Adrenal gland (tissue), 5 donors: ENCODE measurements at regions not wholly inside any gene's neighbourhood (a gene's known extent, or its start where the extent isn't known, plus 50 kb on each side); places are given as distances from the start of the nearest gene placed in this dataset.

ENCODE experiments used
- CTCF ChIP-seq, 6 experiments: fragments of 450-650 bp in 4 of 6; fragments of 200-600 bp in 2 of 6; sonication (generic) in 1 of 6; IDR thresholded peaks; 1 replicate in 5 of 6; 2 replicates in 1 of 6; pipeline versions ENCODE4 v1.5.1 to v1.8.0; 2016 to 2021; ENCODE audit warnings: antibody characterized with exemption in 6 of 6, mild to moderate bottlenecking in 2 of 6, moderate library complexity in 1 of 6
- POLR2A ChIP-seq, 2 donors: fragments of 450-650 bp; IDR thresholded peaks; one replicate each; pipeline ENCODE4 v1.6.1; 2017; ENCODE audit warnings: antibody characterized with exemption in 2 of 2, mild to moderate bottlenecking in 2 of 2, moderate library complexity in 1 of 2
- donor health status: DM: no; HTN: no; CAD: no.

DNA sequence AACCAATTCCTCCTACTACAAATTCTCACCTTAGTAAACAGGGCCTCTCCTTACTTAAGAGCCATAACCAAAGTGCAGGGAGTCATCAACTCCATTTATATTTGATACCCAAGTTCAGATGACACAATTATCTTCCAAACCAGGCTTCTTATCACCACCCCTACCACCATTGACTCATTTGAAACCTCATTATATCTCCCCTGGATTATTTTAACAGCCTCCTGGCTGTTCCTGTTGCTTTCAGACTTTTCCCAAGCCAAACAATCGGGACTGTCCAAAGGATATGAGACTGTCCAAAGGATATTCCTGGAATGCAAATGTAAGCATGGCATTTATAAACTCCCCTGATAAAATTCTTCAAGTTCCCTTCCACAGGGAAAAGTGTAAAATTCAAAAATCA lies 394.3 kb downstream of the MAFB start:
- TF ChIP-seq CTCF (IDR thresholded peaks at IDR 0.05) (no peak), POLR2A (IDR thresholded peaks at IDR 0.05) (no peak)
